ENCODE measurements at regions not wholly inside any gene's neighbourhood (a gene's known extent, or its start where the extent isn't known, plus 50 kb on each side); places are given as distances from the start of the nearest gene placed in this dataset.

DNA sequence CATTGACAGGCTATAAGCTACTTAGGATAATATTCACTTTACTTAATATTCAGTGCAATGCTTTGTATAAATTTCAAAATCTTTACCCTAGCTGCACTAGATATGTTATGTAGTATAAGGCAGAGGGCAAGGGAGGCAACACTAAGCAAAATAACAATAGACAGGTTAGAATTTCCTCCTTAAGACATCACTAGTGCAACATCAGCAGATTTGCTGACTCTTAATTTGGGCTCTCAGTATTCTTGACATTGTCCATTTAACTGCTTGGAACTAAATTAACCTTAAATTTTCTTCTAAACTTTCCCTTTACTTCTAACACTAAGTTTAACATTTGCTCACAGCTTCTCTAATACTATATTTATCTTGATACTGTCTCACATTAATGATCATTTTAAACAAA is 273.9 kb downstream of the DIO2 start:
- Histone ChIP-seq H3K36me3 (replicated peaks in 1 of 2; ENCODE audit: insufficient read depth in 1 of 2, low read depth in 2 of 2) (no peaks in the 10 kb centered on the region), H3K27ac (no peak overlapping the region), H3K9me3 (no peaks in the 10 kb centered on the region), H3K4me1 (no peaks in the 10 kb centered on the region), H3K4me3 (no peak overlapping the region), H3K27me3 (no peaks in the 10 kb centered on the region)
- ATAC-seq: no peak
- intact Hi-C loops (cut with DNase I): no loop called here
- DNase-seq: no peak
- TF ChIP-seq POLR2A (IDR thresholded peaks at IDR 0.05): no peak
- TF ChIP-seq, protein P1, sequence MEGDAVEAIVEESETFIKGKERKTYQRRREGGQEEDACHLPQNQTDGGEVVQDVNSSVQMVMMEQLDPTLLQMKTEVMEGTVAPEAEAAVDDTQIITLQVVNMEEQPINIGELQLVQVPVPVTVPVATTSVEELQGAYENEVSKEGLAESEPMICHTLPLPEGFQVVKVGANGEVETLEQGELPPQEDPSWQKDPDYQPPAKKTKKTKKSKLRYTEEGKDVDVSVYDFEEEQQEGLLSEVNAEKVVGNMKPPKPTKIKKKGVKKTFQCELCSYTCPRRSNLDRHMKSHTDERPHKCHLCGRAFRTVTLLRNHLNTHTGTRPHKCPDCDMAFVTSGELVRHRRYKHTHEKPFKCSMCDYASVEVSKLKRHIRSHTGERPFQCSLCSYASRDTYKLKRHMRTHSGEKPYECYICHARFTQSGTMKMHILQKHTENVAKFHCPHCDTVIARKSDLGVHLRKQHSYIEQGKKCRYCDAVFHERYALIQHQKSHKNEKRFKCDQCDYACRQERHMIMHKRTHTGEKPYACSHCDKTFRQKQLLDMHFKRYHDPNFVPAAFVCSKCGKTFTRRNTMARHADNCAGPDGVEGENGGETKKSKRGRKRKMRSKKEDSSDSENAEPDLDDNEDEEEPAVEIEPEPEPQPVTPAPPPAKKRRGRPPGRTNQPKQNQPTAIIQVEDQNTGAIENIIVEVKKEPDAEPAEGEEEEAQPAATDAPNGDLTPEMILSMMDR (IDR thresholded peaks at IDR 0.05): no peak

DNA sequence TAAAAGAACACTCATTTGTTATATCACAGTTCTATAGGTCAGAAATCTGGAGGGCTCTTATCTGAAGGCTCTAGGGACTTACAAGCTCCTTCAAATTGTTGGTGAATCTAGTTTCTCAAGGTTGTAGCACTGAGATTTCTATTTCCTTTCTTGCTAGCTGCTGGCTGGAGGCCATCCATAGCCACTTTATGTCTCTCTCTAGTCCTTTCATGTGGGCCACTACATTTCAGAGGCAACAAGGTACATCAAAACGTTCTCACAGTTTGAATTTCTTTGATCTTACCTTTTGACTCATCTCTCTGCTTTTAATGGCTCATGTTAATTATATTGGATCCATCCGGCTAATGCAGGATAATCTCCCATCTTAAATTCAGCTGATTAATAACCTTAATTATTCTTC is 286.8 kb downstream of the DIO2 start:
- TF ChIP-seq POLR2A (IDR thresholded peaks at IDR 0.05): no peak
- TF ChIP-seq, protein P1 (IDR thresholded peaks at IDR 0.05): no peak
- no peak for DNase-seq
- intact Hi-C loops (cut with DNase I): no loop called here
- ATAC-seq: no peak
- no peak overlapping the region for H3K4me3 ChIP-seq
- no peak overlapping the region for H3K27ac ChIP-seq
- no peaks in the 10 kb centered on the region for H3K27me3 ChIP-seq
- H3K36me3 ChIP-seq (replicated peaks in 1 of 2; ENCODE audit: insufficient read depth in 1 of 2, low read depth in 2 of 2): no peaks in the 10 kb centered on the region
- H3K4me1 ChIP-seq: no peaks in the 10 kb centered on the region
- no peaks in the 10 kb centered on the region for H3K9me3 ChIP-seq
- WGBS, 2 donors: 54 to 57% methylated on average over 2 of the region's 2 CpGs

DNA sequence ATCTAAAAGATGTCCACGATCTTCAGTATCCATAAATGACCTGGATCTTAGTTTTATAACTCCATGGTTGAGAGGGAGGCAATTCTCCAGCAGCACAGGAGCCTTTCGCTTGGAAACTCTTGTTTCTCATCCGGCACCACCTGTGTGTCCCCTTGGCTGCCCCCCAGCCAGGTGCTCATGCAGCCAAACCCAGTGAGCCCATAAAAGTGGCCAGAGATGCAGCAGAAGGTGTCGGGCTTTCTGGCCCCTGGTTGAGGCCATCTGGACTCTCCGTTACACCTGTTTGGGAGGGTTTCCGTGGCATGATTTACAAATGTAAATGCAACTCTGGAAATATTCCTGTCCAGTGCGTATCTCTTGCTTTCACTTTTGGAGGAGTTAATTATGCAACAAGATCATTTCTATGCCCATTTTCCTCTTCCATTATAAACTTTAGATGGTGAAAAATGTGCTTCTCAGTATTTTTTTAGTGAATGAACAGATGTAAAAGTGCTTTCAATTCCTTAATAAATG is 291.1 kb downstream of the DIO2 start:
- Histone ChIP-seq H3K27me3 (no peaks in the 10 kb centered on the region), H3K36me3 (replicated peaks in 1 of 2; ENCODE audit: insufficient read depth in 1 of 2, low read depth in 2 of 2) (no peaks in the 10 kb centered on the region), H3K9me3 (no peaks in the 10 kb centered on the region), H3K27ac (no peak overlapping the region), H3K4me1 (no peaks in the 10 kb centered on the region), H3K4me3 (no peak overlapping the region)
- TF ChIP-seq, protein P1 (IDR thresholded peaks at IDR 0.05): no peak
- no peak for TF ChIP-seq POLR2A (IDR thresholded peaks at IDR 0.05)
- intact Hi-C loops (cut with DNase I): no loop called here
- ATAC-seq: no peak
- 69 to 71% methylated on average over 7 of the region's 7 CpGs for WGBS, 2 donors
- DNase-seq: no peak

Data from body of pancreas (tissue), 4 donors.